ENCODE measurements at regions not wholly inside any gene's neighbourhood (a gene's known extent, or its start where the extent isn't known, plus 50 kb on each side); places are given as distances from the start of the nearest gene placed in this dataset.

GRCh38 chr12:90253136-90253535 is 544.5 kb upstream of the ATP2B1 start:
- DNase-seq (no peak), ATAC-seq (no peak)
- Histone ChIP-seq H3K36me3 (ENCODE audit: low read depth) (no peaks in the 10 kb centered on the region), H3K4me1 (ENCODE audit: low read depth) (peaks cover 4% of the 10 kb centered on the region), H3K9me3 (no peaks in the 10 kb centered on the region), H3K4me3 (no peak overlapping the region)
- intact Hi-C loops (cut with DNase I, micrococcal nuclease), result no loop called here
- no peak for TF ChIP-seq CTCF (IDR thresholded peaks at IDR 0.05)

- no peak for TF ChIP-seq CTCF (IDR thresholded peaks at IDR 0.05)
- no peak for ATAC-seq
Observed at GRCh38 chr12:90250766-90251165, 542.1 kb upstream of the ATP2B1 start.

GRCh38 chr12:90250042-90250441 is 541.4 kb upstream of the ATP2B1 start:
- no peak for ATAC-seq
- H3K36me3 ChIP-seq (ENCODE audit: low read depth), result no peaks in the 10 kb centered on the region
- H3K4me3 ChIP-seq, result no peak overlapping the region
- peaks cover 4% of the 10 kb centered on the region for H3K4me1 ChIP-seq (ENCODE audit: low read depth)
- H3K9me3 ChIP-seq, result no peaks in the 10 kb centered on the region
- intact Hi-C loops (cut with DNase I, micrococcal nuclease), result no loop called here
- DNase-seq, result no peak
- TF ChIP-seq CTCF (IDR thresholded peaks at IDR 0.05), result no peak

More at GRCh38 chr12:90250766-90251165, 542.1 kb upstream of the ATP2B1 start:
- no peaks in the 10 kb centered on the region for H3K36me3 ChIP-seq (ENCODE audit: low read depth)
- DNase-seq, result peak in 1 of 3 donors; percentile 6
- peaks cover 4% of the 10 kb centered on the region for H3K4me1 ChIP-seq (ENCODE audit: low read depth)
- H3K4me3 ChIP-seq, result no peak overlapping the region
- intact Hi-C loops (cut with DNase I, micrococcal nuclease), result no loop called here
- H3K9me3 ChIP-seq, result no peaks in the 10 kb centered on the region

GRCh38 chr12:90246688-90247087 is 538.0 kb upstream of the ATP2B1 start:
- TF ChIP-seq CTCF (IDR thresholded peaks at IDR 0.05), result no peak
- no peaks in the 10 kb centered on the region for H3K4me1 ChIP-seq (ENCODE audit: low read depth)
- DNase-seq (no peak), ATAC-seq (no peak)
- no peak overlapping the region for H3K4me3 ChIP-seq
- no peaks in the 10 kb centered on the region for H3K36me3 ChIP-seq (ENCODE audit: low read depth)
- intact Hi-C loops (cut with DNase I, micrococcal nuclease), result no loop called here
- H3K9me3 ChIP-seq, result no peaks in the 10 kb centered on the region

- no peak for TF ChIP-seq CTCF (IDR thresholded peaks at IDR 0.05)
- Histone ChIP-seq H3K4me3 (no peak overlapping the region), H3K4me1 (ENCODE audit: low read depth) (no peaks in the 10 kb centered on the region), H3K9me3 (no peaks in the 10 kb centered on the region), H3K36me3 (ENCODE audit: low read depth) (no peaks in the 10 kb centered on the region)
- ATAC-seq, result no peak
- no peak for DNase-seq
- intact Hi-C loops (cut with DNase I, micrococcal nuclease), result no loop called here
Observed at GRCh38 chr12:90245391-90245790, 536.8 kb upstream of the ATP2B1 start.

- ATAC-seq (no peak), DNase-seq (no peak)
- H3K9me3 ChIP-seq, result no peaks in the 10 kb centered on the region
- no peaks in the 10 kb centered on the region for H3K4me1 ChIP-seq (ENCODE audit: low read depth)
- no peak for TF ChIP-seq CTCF (IDR thresholded peaks at IDR 0.05)
- H3K4me3 ChIP-seq, result no peak overlapping the region
- H3K36me3 ChIP-seq (ENCODE audit: low read depth), result no peaks in the 10 kb centered on the region
- intact Hi-C loops (cut with DNase I, micrococcal nuclease), result no loop called here
Observed at GRCh38 chr12:90244232-90244631, 535.6 kb upstream of the ATP2B1 start.

All from mucosa of descending colon (tissue), 3 donors.